Calu3 (cell line): ENCODE measurements at regions not wholly inside any gene's neighbourhood (a gene's known extent, or its start where the extent isn't known, plus 50 kb on each side); places are given as distances from the start of the nearest gene placed in this dataset.

Source experiments
- BruUV-seq: library from RNA; stranded (reverse); fragments of 400-500 nt; replicated peaks from 2 replicates; lab custom pipeline; 2021; lab: Mats Ljungman, UMichigan
- CTCF ChIA-PET: fragments of 300-600 bp; sonication (Branson Sonifier 250); formaldehyde crosslinking; loops from one replicate; lab custom pipeline; 2022; ENCODE audit warnings: antibody characterized with exemption; lab: Charles Lee
- DNase-seq: peaks from one replicate; pipeline ENCODE4 v3.0.0; 2022
- H3K27ac Mint-ChIP-seq: one replicate; pipeline ENCODE4 v1.8.0; 2022; ENCODE audit warnings: mixed read lengths; ENCODE audit not compliant: unreplicated experiment
- H3K27me3 Mint-ChIP-seq: one replicate; pipeline ENCODE4 v1.8.0; 2022; ENCODE audit warnings: mixed read lengths; ENCODE audit not compliant: unreplicated experiment
- H3K36me3 Mint-ChIP-seq: one replicate; pipeline ENCODE4 v1.8.0; 2022; ENCODE audit warnings: mild to moderate bottlenecking, moderate library complexity, mixed read lengths; ENCODE audit not compliant: insufficient read depth, unreplicated experiment
- H3K4me1 Mint-ChIP-seq: one replicate; pipeline ENCODE4 v1.8.0; 2022; ENCODE audit warnings: mild to moderate bottlenecking, low read depth, mixed read lengths; ENCODE audit not compliant: unreplicated experiment
- H3K4me3 Mint-ChIP-seq: one replicate; pipeline ENCODE4 v1.8.0; 2022; ENCODE audit warnings: mild to moderate bottlenecking, low read depth, moderate library complexity, mixed read lengths; ENCODE audit not compliant: unreplicated experiment
- H3K9me3 Mint-ChIP-seq: one replicate; pipeline ENCODE4 v1.8.0; 2022; ENCODE audit warnings: low read depth, mixed read lengths; ENCODE audit not compliant: unreplicated experiment
- intact Hi-C: fragments of 100-400 bp; cut with micrococcal nuclease; formaldehyde crosslinking; loops from one replicate; pipeline ENCODE4 v1.10.0; 2022; ENCODE audit not compliant: unreplicated experiment
- TF ChIP-seq, protein P1 (sequence below): fragments of 200-600 bp; IDR thresholded peaks from one replicate; pipeline ENCODE4 v1.8.0; 2022; ENCODE audit warnings: antibody characterized with exemption; ENCODE audit not compliant: unreplicated experiment

DNA sequence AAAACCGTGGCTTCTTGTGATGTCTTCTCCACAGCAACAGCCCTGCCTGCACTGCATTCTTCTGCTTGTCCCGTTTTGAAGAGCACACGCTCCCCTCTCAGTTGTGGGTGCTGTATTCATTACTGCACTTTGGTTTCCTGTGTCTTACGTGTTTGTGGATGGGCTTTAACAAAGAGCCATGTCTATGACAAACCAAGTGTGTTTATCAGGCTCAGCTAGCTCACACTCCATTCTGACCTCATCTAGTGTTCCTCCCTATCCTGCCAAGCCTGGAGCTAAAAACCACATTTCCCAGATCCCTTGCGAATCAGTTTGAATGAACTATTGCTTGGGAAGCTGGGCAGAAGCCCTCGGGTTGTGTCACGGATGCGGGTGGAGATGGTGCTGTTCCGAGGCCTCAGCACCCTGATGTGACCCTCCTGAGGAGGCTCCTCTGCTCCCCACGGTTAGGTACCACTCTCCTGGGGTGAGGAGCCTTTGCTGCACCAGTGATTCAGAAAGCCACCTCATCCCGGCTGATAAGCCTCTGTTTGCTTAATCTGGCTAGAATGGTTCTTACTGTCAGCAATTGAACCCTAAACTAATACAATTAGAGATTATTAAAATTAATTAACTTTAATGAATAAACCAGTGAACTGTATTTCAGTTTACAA is 116.5 kb downstream of the GALR1 start:
- peaks cover 18% of the 10 kb centered on the region for H3K9me3 Mint-ChIP-seq
- BruUV-seq = no TSS peak
- H3K27ac Mint-ChIP-seq = no peak overlapping the region

GRCh38 chr18:77366720-77367641 is 117.3 kb downstream of the GALR1 start:
- CTCF ChIA-PET = interaction anchor here (0.6 kb wide), 1 partner anchor 39 kb away, joined by 4 read pairs; no protein-coding TSS in a partner anchor
- no peak overlapping the region for H3K4me3 Mint-ChIP-seq
- intact Hi-C loops = no loop called here

More for the DNA sequence above, 116.5 kb downstream of the GALR1 start:
- CTCF ChIA-PET = interaction anchor here (0.6 kb wide), 1 partner anchor 20 kb away, joined by 3 read pairs; no protein-coding TSS in a partner anchor
- H3K4me1 Mint-ChIP-seq = no peaks in the 10 kb centered on the region
- intact Hi-C loops = no loop called here
- TF ChIP-seq, protein P1, sequence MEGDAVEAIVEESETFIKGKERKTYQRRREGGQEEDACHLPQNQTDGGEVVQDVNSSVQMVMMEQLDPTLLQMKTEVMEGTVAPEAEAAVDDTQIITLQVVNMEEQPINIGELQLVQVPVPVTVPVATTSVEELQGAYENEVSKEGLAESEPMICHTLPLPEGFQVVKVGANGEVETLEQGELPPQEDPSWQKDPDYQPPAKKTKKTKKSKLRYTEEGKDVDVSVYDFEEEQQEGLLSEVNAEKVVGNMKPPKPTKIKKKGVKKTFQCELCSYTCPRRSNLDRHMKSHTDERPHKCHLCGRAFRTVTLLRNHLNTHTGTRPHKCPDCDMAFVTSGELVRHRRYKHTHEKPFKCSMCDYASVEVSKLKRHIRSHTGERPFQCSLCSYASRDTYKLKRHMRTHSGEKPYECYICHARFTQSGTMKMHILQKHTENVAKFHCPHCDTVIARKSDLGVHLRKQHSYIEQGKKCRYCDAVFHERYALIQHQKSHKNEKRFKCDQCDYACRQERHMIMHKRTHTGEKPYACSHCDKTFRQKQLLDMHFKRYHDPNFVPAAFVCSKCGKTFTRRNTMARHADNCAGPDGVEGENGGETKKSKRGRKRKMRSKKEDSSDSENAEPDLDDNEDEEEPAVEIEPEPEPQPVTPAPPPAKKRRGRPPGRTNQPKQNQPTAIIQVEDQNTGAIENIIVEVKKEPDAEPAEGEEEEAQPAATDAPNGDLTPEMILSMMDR = no peak
- no peak overlapping the region for H3K4me3 Mint-ChIP-seq
- no peak for DNase-seq
- H3K27me3 Mint-ChIP-seq = peaks cover 71% of the 10 kb centered on the region
- H3K36me3 Mint-ChIP-seq = no peaks in the 10 kb centered on the region

DNA sequence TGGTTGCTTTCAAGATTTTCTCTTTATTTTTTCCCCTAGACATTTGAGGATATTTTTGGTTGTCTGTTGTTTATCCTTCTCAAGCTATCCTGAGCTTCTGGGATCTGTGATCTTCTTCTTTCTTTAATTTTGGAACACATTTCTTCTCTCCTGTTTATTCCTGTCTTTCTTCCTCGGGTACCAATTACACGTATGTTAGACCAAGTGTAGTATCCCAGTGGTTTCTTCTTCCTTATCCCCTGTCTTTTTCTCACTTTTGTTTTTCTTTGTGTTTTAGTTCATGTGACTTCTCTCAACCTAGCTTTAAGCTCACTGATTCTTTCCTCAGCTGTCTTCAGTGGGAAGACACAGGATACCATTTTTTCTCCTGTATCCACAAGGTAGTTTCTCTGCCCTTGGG is 120.0 kb downstream of the GALR1 start:
- TF ChIP-seq, protein P1 = no peak
- no peak overlapping the region for H3K27ac Mint-ChIP-seq
- no TSS peak for BruUV-seq
- intact Hi-C loops = no loop called here
- peaks cover 12% of the 10 kb centered on the region for H3K9me3 Mint-ChIP-seq
- DNase-seq = no peak
- CTCF ChIA-PET = no interaction called here
- H3K4me1 Mint-ChIP-seq = no peaks in the 10 kb centered on the region
- H3K4me3 Mint-ChIP-seq = no peak overlapping the region
- peaks cover 57% of the 10 kb centered on the region for H3K27me3 Mint-ChIP-seq
- no peaks in the 10 kb centered on the region for H3K36me3 Mint-ChIP-seq

More at GRCh38 chr18:77366720-77367641, 117.3 kb downstream of the GALR1 start:
- peaks cover 20% of the 10 kb centered on the region for H3K9me3 Mint-ChIP-seq
- peaks cover 71% of the 10 kb centered on the region for H3K27me3 Mint-ChIP-seq
- TF ChIP-seq, protein P1 = no peak
- no peaks in the 10 kb centered on the region for H3K36me3 Mint-ChIP-seq
- no peaks in the 10 kb centered on the region for H3K4me1 Mint-ChIP-seq
- H3K27ac Mint-ChIP-seq = no peak overlapping the region
- no TSS peak for BruUV-seq
- no peak for DNase-seq

DNA sequence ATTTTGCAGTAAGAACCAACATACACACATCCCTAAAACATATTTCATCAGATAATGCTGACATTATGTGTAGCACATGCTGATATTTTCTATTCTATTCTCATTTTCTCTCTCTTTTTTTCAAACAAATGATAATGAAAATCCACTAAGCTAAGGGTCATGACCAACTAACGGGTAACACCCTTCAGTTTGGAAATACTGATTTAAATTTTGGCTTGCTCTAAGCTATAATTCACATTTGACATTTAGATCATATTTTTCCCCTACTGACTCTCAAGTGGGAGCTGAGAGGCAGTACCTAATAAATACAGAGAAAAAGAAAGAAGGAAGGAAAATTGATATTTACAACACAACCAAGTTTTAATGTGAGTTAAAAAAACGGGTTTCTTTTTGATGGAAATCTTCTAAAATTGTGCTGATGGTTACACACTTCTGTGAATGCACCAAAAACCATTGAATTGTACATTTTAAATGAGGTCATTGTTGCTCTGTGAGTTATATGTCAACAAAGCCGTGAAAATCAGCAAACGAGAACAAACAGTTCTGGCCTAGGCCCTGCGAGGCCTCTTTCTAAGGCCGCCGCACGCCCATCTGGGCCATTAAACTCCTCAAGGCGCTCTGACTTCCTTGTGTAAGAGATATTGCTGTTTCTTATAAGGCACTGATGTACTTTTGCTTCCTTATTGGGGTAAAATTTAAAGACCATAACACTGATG is 124.2 kb downstream of the GALR1 start:
- H3K27me3 Mint-ChIP-seq = peaks cover 29% of the 10 kb centered on the region
- peaks cover 14% of the 10 kb centered on the region for H3K9me3 Mint-ChIP-seq
- H3K4me3 Mint-ChIP-seq = no peak overlapping the region
- DNase-seq = no peak
- H3K4me1 Mint-ChIP-seq = no peaks in the 10 kb centered on the region
- CTCF ChIA-PET = no interaction called here
- TF ChIP-seq, protein P1 = no peak
- intact Hi-C loops = no loop called here
- H3K27ac Mint-ChIP-seq = no peak overlapping the region
- H3K36me3 Mint-ChIP-seq = no peaks in the 10 kb centered on the region
- BruUV-seq = no TSS peak
